HepG2 (cell line): ENCODE measurements at regions not wholly inside any gene's neighbourhood (a gene's known extent, or its start where the extent isn't known, plus 50 kb on each side); places are given as distances from the start of the nearest gene placed in this dataset.

ENCODE experiments used
- ATAC-seq: fragments of 200-7000 bp; cut with Tn5 transposase; 3 replicates; pipeline ENCODE4 v1.9.1; 2020; ENCODE audit warnings: mild to moderate bottlenecking, moderate library complexity
- BruUV-seq: library from RNA; stranded (reverse); fragments of 400-500 nt; replicated peaks from 2 replicates; lab custom pipeline; 2021; lab: Mats Ljungman, UMichigan
- CTCF ChIA-PET: fragments of 300-600 bp; formaldehyde crosslinking; extraction: SDS; loops from one replicate; lab custom pipeline; 2021; ENCODE audit warnings: low total read pairs, inconsistent platforms, low intra/inter-chr PET ratio; lab: Yijun Ruan, JAX
- POLR2A ChIA-PET: fragments of 350-600 bp; sonication (Branson Sonifier 250); formaldehyde crosslinking; loops from one replicate; lab custom pipeline; 2020; ENCODE audit warnings: antibody characterized with exemption, inconsistent platforms; lab: Yijun Ruan, JAX
- DNase-seq: peaks from one replicate; pipeline ENCODE4 v3.0.0-alpha.2; 2015; ENCODE audit warnings: low spot score
- FAIRE-seq: peaks from 3 replicates; lab custom pipeline; 2011; peaks lifted over from hg19 to GRCh38; lab: Jason Lieb, UNC
- H2AFZ ChIP-seq: one replicate; pipeline ENCODE4 v1.6.1; 2011; ENCODE audit warnings: low read length, inconsistent platforms
- H3K27ac ChIP-seq: fragments of 300-600 bp; 3 replicates; pipeline ENCODE4 v1.8.0; 2011; ENCODE audit warnings: mixed run types, mild to moderate bottlenecking, mixed read lengths, low read length, inconsistent platforms; ENCODE audit not compliant: insufficient read depth; ENCODE audit errors: extremely low read length
- H3K27me3 ChIP-seq, 2 experiments: fragments of 200-600 bp in 1 of 2; 2 replicates in 1 of 2; 3 replicates in 1 of 2; pipeline versions ENCODE4 v1.6.0 to v1.8.0; 2011; ENCODE audit warnings: low read length in 2 of 2, mild to moderate bottlenecking in 2 of 2, moderate library complexity in 2 of 2, inconsistent platforms in 1 of 2; ENCODE audit not compliant: insufficient read depth in 2 of 2, control insufficient read depth in 1 of 2
- H3K36me3 ChIP-seq, 2 experiments: fragments of 200-600 bp in 1 of 2; replicated peaks in 1 of 2; 2 replicates in 1 of 2; 3 replicates in 1 of 2; pipeline versions ENCODE4 v1.5.1 to v1.8.0; 2011; ENCODE audit warnings: low read length in 2 of 2, inconsistent platforms in 1 of 2; ENCODE audit not compliant: insufficient read depth in 2 of 2, control insufficient read depth in 1 of 2
- H3K4me1 ChIP-seq: 2 replicates; pipeline ENCODE4 v1.5.1; 2012; ENCODE audit warnings: low read length, inconsistent platforms; ENCODE audit not compliant: insufficient read depth
- H3K4me2 ChIP-seq: 2 replicates; pipeline ENCODE4 v1.6.0; 2011; ENCODE audit warnings: low read depth, low read length, inconsistent platforms
- H3K4me3 ChIP-seq, 3 experiments: fragments of 200-600 bp in 1 of 3; sonication (generic), shearing (Covaris generic) in 1 of 3; replicated peaks in 1 of 3; 2 replicates each; pipeline ENCODE4 v1.5.1; 2011 to 2016; ENCODE audit warnings: low read length in 3 of 3, inconsistent platforms in 2 of 3, low read depth in 2 of 3, mild to moderate bottlenecking in 2 of 3, control low read depth in 1 of 3, mixed read lengths in 1 of 3; ENCODE audit not compliant: insufficient read depth in 1 of 3
- H3K79me2 ChIP-seq: one replicate; pipeline ENCODE4 v1.6.1; 2011; ENCODE audit warnings: low read length, inconsistent platforms; ENCODE audit not compliant: insufficient read depth
- H3K9ac ChIP-seq: 2 replicates; pipeline ENCODE4 v1.6.0; 2011; ENCODE audit warnings: mild to moderate bottlenecking, low read depth, low read length, inconsistent platforms; ENCODE audit not compliant: insufficient read depth
- H3K9me3 ChIP-seq: 2 replicates; pipeline ENCODE4 v1.5.1; 2012; ENCODE audit warnings: mild to moderate bottlenecking, low read length
- H4K20me1 ChIP-seq: 2 replicates; pipeline ENCODE4 v1.6.0; 2011; ENCODE audit warnings: inconsistent platforms, mild to moderate bottlenecking, low read length, moderate library complexity; ENCODE audit not compliant: insufficient read depth
- CCAR2 ChIP-seq: fragments of 200-400 bp; formaldehyde crosslinking; optimal IDR thresholded peaks from 2 replicates; pipeline ENCODE3; 2018; ENCODE audit warnings: low read depth, mild to moderate bottlenecking, low read length, moderate library complexity
- FOXJ3 ChIP-seq: sonication (generic); formaldehyde crosslinking; IDR thresholded peaks from 2 replicates; pipeline ENCODE4 v1.4.0; 2020; ENCODE audit warnings: missing genetic modification reagents, mild to moderate bottlenecking, borderline replicate concordance
- ISL2 ChIP-seq: sonication (generic); formaldehyde crosslinking; IDR thresholded peaks from 2 replicates; pipeline ENCODE4 v1.5.0; 2020; ENCODE audit warnings: missing genetic modification reagents
- KDM4B ChIP-seq: sonication (generic); formaldehyde crosslinking; IDR thresholded peaks from 2 replicates; pipeline ENCODE4 v1.4.0; 2020; ENCODE audit warnings: missing genetic modification reagents
- NFE2 ChIP-seq: sonication (generic); formaldehyde crosslinking; IDR thresholded peaks from 2 replicates; pipeline ENCODE4 v1.4.0; 2020; ENCODE audit warnings: missing genetic modification reagents
- ZBTB37 ChIP-seq: sonication (generic); formaldehyde crosslinking; IDR thresholded peaks from 2 replicates; pipeline ENCODE4 v1.4.0; 2020; ENCODE audit warnings: mild to moderate bottlenecking, missing genetic modification reagents
- ZNF503 ChIP-seq: sonication (generic); formaldehyde crosslinking; IDR thresholded peaks from 2 replicates; pipeline ENCODE4 v1.4.0; 2020; ENCODE audit warnings: missing genetic modification reagents
- ZNF557 ChIP-seq: sonication (generic); formaldehyde crosslinking; IDR thresholded peaks from 2 replicates; pipeline ENCODE4 v1.4.0; 2020; ENCODE audit warnings: missing genetic modification reagents
- ZNF577 ChIP-seq: sonication (generic); formaldehyde crosslinking; IDR thresholded peaks from 2 replicates; pipeline ENCODE4 v1.4.0; 2020; ENCODE audit warnings: mild to moderate bottlenecking, low read depth, missing genetic modification reagents, borderline replicate concordance
- ZNF7 ChIP-seq: IDR thresholded peaks from 2 replicates; pipeline ENCODE4 v1.6.1; 2016; ENCODE audit warnings: missing biosample characterization, missing genetic modification reagents
- ZNF747 ChIP-seq: sonication (generic); formaldehyde crosslinking; IDR thresholded peaks from 2 replicates; pipeline ENCODE4 v1.8.1; 2023; ENCODE audit warnings: missing genetic modification reagents, mild to moderate bottlenecking, borderline replicate concordance
- WGBS: methylation state at CpG from one replicate; pipeline ENCODE4 v1.1.6; 2017; ENCODE audit warnings: low lambda C conversion rate; 5-methylcytosine and 5-hydroxymethylcytosine counted together
- in situ Hi-C: cut with HindIII; loops from 2 replicates; pipeline ENCODE4 v1.10.0; 2017; ENCODE audit warnings: low pct_unique_long_range_greater_than_20kb; ENCODE audit not compliant: extremely low pct_ligation_motif_present
- intact Hi-C: fragments of 100-400 bp; cut with micrococcal nuclease; formaldehyde crosslinking; loops from one replicate; pipeline ENCODE4 v1.10.0; 2022; ENCODE audit not compliant: unreplicated experiment

- no peak overlapping the region for H2AFZ ChIP-seq
- no peak overlapping the region for H3K27ac ChIP-seq
- no peak overlapping the region for H3K9ac ChIP-seq
- ChIA-PET CTCF (no interaction called here), POLR2A (no interaction called here)
- no peaks in the 10 kb centered on the region for H3K4me1 ChIP-seq
- 27% methylated on average over 3 of the region's 3 CpGs for WGBS
- in situ Hi-C loops (no loop called here), intact Hi-C loops (no loop called here)
- ATAC-seq, result no peak
- H4K20me1 ChIP-seq, result no peaks in the 10 kb centered on the region
- no peaks in the 10 kb centered on the region for H3K36me3 ChIP-seq
- H3K27me3 ChIP-seq, result peaks cover 5 to 29% of the 10 kb centered on the region in 2 experiments; a peak in 3 of 5 replicates
- no peak overlapping the region for H3K4me2 ChIP-seq
- DNase-seq, result no peak
- H3K79me2 ChIP-seq, result no peaks in the 10 kb centered on the region
- H3K4me3 ChIP-seq, result no peak overlapping the region
- no peaks in the 10 kb centered on the region for H3K9me3 ChIP-seq
- TF ChIP-seq NFE2, result no peak
- no peak for TF ChIP-seq ZNF577 (CRISPR knock-in tag)
- TF ChIP-seq ISL2 (CRISPR knock-in tag), result no peak
- TF ChIP-seq CCAR2, result no peak
- no peak for TF ChIP-seq ZNF557 (CRISPR knock-in tag)
- TF ChIP-seq ZNF503, result no peak
- TF ChIP-seq ZBTB37 (CRISPR knock-in tag), result no peak
- no peak for TF ChIP-seq FOXJ3 (CRISPR knock-in tag)
- TF ChIP-seq ZNF7 (CRISPR knock-in tag), result no peak
- no peak for TF ChIP-seq ZNF747 (CRISPR knock-in tag)
- TF ChIP-seq KDM4B, result no peak
- no peak for FAIRE-seq
- BruUV-seq, result no TSS peak
Observed at GRCh38 chr2:97355176-97355575, 234.5 kb downstream of the ANKRD36B start.
